ENCODE measurements at regions not wholly inside any gene's neighbourhood (a gene's known extent, or its start where the extent isn't known, plus 50 kb on each side); places are given as distances from the start of the nearest gene placed in this dataset.
A peak's percentile ranks its signal among the peaks of the same experiment; 100 is the strongest.

DNA sequence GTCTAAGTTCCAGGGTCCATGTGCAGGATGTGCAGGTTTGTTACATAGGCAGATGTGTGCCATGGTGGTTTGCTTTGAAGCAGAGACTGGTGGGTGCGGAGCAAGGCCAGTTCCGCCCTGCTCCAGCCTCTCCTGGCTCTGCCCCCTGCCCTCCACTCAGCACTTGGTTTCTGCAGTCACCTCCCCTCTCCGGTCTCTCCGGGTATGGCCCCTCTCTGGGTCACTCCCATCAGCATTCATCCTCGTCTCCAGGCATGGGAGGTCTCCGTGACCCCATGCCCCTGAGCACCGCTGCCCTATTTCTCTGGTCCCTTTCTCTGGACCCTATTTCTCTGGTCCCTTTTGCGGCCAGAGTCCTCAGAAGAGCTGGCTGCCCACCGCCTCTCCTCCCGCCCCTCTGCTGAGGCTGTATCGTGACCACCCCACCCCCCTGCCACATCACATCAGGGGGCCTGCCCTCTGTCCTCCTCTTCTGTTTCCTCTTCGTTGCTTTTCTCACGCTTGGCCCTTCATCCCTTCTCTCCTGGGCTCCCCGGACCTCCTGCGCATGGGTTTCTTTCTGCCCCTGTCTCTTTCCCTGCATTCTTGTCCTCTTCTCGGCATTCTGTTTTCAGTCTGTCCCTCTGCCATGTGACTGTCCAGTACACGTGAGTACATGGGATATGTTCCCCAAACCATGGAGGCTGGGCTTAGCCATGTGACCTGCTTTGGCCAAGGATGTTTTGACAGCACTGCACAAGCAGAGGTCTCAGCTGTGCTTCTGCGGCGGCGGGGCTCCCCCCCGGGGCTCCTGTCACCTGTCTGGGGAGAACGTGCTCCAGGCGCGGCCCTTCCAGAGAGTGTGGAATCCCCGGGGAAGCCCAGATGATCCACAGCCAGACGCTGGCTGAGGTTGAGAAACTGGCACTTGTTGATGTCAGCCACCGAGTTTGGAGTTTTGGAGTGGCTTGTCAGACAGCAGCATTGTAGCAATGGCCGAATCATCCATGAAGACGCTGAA lies 54.4 kb upstream of the C1orf174 start:
- Histone ChIP-seq H3K36me3 (replicated peaks; ENCODE audit: control insufficient read depth, insufficient read depth, low read length) (no peaks in the 10 kb centered on the region), H3K4me3 (ENCODE audit: insufficient read depth, low read depth, low read length) (no peak overlapping the region), H3K27me3 (ENCODE audit: control insufficient read depth, insufficient read depth, low read length) (no peaks in the 10 kb centered on the region)
- peak; percentile 68 for DNase-seq

GRCh38 chr1:3955196-3955772 lies 55.2 kb upstream of the C1orf174 start:
- peak; percentile 45 for DNase-seq
- H3K27me3 ChIP-seq (ENCODE audit: control insufficient read depth, insufficient read depth, low read length): no peaks in the 10 kb centered on the region
- no peaks in the 10 kb centered on the region for H3K36me3 ChIP-seq (replicated peaks; ENCODE audit: control insufficient read depth, insufficient read depth, low read length)
- H3K4me3 ChIP-seq (ENCODE audit: insufficient read depth, low read depth, low read length): no peak overlapping the region

DNA sequence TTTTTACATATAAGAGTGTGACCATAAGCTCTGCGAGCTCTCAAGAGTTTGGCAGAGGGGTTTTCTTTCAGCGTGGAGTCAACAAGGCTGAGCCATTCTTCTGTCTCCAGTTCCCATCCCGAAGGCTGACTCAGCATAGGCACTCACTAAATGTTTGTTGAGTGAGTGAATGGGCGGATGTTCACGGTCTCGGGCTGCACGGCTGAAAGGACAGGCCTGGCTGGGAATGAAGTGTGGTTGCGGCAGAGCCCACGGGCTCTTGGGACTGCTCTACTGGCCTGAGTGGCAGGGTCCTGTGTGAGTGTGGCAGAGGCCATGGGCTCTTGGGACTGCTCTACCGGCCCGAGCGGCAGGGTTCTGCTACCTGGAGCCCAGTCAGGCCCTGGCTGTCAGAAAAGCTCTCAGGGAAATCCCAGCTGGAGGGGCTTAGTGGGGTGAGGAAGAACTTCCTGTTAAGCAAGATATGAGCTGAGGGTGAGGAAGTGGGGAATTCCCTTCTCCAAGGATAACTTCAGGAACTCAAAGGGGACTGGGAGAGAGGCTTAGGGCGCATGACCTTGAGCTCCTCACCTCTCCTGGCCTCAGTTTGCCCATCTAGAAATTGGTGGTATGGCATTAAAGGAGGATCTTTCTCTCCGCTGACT lies 56.6 kb upstream of the C1orf174 start:
- DNase-seq: peak; percentile 37
- Histone ChIP-seq H3K27me3 (ENCODE audit: control insufficient read depth, insufficient read depth, low read length) (no peaks in the 10 kb centered on the region), H3K36me3 (replicated peaks; ENCODE audit: control insufficient read depth, insufficient read depth, low read length) (no peaks in the 10 kb centered on the region), H3K4me3 (ENCODE audit: insufficient read depth, low read depth, low read length) (no peak overlapping the region)

GRCh38 chr1:3959361-3959760 lies 59.3 kb upstream of the C1orf174 start:
- DNase-seq: no peak
- Histone ChIP-seq H3K4me3 (ENCODE audit: insufficient read depth, low read depth, low read length) (no peak overlapping the region), H3K27me3 (ENCODE audit: control insufficient read depth, insufficient read depth, low read length) (no peaks in the 10 kb centered on the region), H3K36me3 (replicated peaks; ENCODE audit: control insufficient read depth, insufficient read depth, low read length) (no peaks in the 10 kb centered on the region)

DNA sequence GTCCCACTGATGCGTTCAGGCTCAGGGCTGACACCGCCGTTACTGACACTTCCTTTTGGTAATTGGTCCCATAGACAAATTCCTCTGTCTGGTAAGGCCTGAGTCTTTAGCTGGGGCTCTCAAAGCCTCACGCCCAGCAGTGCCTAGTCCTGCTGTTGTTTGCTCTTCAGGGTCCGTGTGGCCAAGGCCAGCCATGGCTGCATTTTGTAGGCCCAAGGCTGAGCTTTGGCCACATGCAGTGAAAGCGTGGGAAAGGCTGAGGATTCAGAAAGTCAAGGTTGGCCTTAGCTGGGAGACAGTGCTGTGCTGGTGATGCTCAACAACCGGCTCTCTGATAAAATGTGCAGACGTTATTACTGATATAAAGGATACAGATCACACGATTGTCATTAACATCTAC lies 63.5 kb upstream of the C1orf174 start:
- no peaks in the 10 kb centered on the region for H3K36me3 ChIP-seq (replicated peaks; ENCODE audit: control insufficient read depth, insufficient read depth, low read length)
- H3K27me3 ChIP-seq (ENCODE audit: control insufficient read depth, insufficient read depth, low read length): no peaks in the 10 kb centered on the region
- no peak overlapping the region for H3K4me3 ChIP-seq (ENCODE audit: insufficient read depth, low read depth, low read length)
- no peak for DNase-seq

DNA sequence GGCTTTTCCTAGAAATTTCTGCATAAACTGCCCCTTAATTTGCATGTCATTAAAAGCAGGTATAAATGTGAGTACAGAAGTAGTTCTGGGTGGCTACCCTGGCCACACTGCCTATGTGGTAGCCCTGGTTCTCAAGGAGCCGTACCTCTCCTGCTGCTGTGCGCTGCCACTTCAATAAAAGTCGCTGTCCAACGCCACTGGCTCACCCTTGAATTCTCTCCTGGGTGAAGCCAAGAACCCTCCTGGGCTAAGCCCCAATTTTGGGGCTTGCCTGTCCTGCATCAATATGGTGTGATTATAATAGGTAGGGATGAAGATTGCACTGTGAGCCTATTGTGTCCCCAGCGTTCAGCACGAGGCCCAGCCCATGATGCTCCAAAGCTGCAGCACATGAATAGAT lies 65.6 kb upstream of the C1orf174 start:
- H3K4me3 ChIP-seq (ENCODE audit: insufficient read depth, low read depth, low read length): no peak overlapping the region
- DNase-seq: no peak
- no peaks in the 10 kb centered on the region for H3K36me3 ChIP-seq (replicated peaks; ENCODE audit: control insufficient read depth, insufficient read depth, low read length)
- H3K27me3 ChIP-seq (ENCODE audit: control insufficient read depth, insufficient read depth, low read length): no peaks in the 10 kb centered on the region

GRCh38 chr1:3968851-3969250 lies 68.8 kb upstream of the C1orf174 start:
- Histone ChIP-seq H3K4me3 (ENCODE audit: insufficient read depth, low read depth, low read length) (no peak overlapping the region), H3K27me3 (ENCODE audit: control insufficient read depth, insufficient read depth, low read length) (no peaks in the 10 kb centered on the region), H3K36me3 (replicated peaks; ENCODE audit: control insufficient read depth, insufficient read depth, low read length) (no peaks in the 10 kb centered on the region)
- peak; percentile 65 for DNase-seq

DNA sequence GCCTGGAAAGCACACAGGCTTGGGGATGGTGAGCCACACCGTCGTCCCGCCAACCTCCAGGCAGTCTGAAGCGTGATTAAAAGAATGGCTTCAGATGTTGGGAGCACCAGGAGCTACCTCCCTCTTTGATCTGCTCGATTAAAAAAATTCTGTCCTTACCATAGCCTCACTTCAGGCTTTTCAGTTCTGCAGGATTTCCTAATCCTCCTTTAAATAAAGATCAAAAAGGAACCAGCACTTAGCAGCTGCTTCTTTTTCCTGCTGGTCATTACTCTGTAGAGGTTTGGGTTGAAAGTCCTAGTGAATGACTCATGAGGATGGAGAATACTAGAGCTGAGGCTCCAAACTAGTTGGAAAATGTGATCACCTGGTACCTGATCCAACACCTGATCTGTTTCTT lies 71.9 kb upstream of the C1orf174 start:
- no peaks in the 10 kb centered on the region for H3K36me3 ChIP-seq (replicated peaks; ENCODE audit: control insufficient read depth, insufficient read depth, low read length)
- H3K27me3 ChIP-seq (ENCODE audit: control insufficient read depth, insufficient read depth, low read length): no peaks in the 10 kb centered on the region
- DNase-seq: no peak
- no peak overlapping the region for H3K4me3 ChIP-seq (ENCODE audit: insufficient read depth, low read depth, low read length)

GRCh38 chr1:3975903-3976630 lies 76.0 kb upstream of the C1orf174 start:
- no peak overlapping the region for H3K4me3 ChIP-seq (ENCODE audit: insufficient read depth, low read depth, low read length)
- no peak for DNase-seq
- no peaks in the 10 kb centered on the region for H3K27me3 ChIP-seq (ENCODE audit: control insufficient read depth, insufficient read depth, low read length)
- H3K36me3 ChIP-seq (replicated peaks; ENCODE audit: control insufficient read depth, insufficient read depth, low read length): no peaks in the 10 kb centered on the region

GRCh38 chr1:3976821-3977220 lies 76.7 kb upstream of the C1orf174 start:
- no peaks in the 10 kb centered on the region for H3K27me3 ChIP-seq (ENCODE audit: control insufficient read depth, insufficient read depth, low read length)
- H3K36me3 ChIP-seq (replicated peaks; ENCODE audit: control insufficient read depth, insufficient read depth, low read length): no peaks in the 10 kb centered on the region
- H3K4me3 ChIP-seq (ENCODE audit: insufficient read depth, low read depth, low read length): no peak overlapping the region
- peak; percentile 15 for DNase-seq

DNA sequence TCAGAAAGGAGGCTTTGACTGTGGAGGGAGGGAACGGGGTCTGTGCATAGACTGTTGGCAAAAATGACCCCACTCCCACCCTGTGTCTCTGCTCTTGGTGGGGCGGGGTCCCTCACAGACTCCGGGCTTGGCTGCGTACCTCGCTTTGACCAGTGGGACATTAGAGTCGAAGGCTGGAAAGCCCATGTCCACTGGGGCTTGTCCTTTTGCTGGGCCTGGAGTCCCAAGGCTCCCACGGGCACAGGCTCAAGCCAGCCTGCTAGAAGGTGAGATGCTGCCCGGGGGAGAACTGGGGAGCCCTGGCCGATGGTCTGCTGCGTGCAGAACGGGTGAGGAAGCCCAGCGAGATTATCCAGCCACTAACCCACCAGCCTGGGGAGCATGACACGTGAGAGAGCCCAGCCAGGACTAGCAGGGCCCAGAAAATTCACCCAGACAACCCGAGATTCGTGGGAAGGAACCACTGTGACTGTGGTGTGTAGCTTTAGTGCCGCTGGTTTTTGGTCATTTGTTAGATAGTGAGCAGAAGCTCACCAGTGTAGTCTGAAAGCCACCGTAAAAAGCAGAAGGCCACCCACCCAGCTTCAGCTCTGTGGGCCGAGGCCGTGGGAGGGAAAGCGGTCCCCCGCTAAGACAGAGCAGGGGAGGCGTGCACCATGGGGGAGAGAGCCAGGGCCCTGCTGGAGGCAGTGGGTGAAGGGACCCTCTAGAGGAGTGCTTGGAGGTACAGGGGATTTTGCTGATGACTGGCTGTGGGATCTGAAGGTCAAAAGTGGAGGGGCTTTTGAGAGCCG lies 78.3 kb upstream of the C1orf174 start:
- Histone ChIP-seq H3K36me3 (replicated peaks; ENCODE audit: control insufficient read depth, insufficient read depth, low read length) (no peaks in the 10 kb centered on the region), H3K27me3 (ENCODE audit: control insufficient read depth, insufficient read depth, low read length) (no peaks in the 10 kb centered on the region), H3K4me3 (ENCODE audit: insufficient read depth, low read depth, low read length) (no peak overlapping the region)
- peak; percentile 42 for DNase-seq

GRCh38 chr1:3978990-3979325 lies 78.9 kb upstream of the C1orf174 start:
- peak; percentile 46 for DNase-seq
- no peaks in the 10 kb centered on the region for H3K27me3 ChIP-seq (ENCODE audit: control insufficient read depth, insufficient read depth, low read length)
- H3K36me3 ChIP-seq (replicated peaks; ENCODE audit: control insufficient read depth, insufficient read depth, low read length): no peaks in the 10 kb centered on the region
- no peak overlapping the region for H3K4me3 ChIP-seq (ENCODE audit: insufficient read depth, low read depth, low read length)

- H3K36me3 ChIP-seq (replicated peaks; ENCODE audit: control insufficient read depth, insufficient read depth, low read length): no peaks in the 10 kb centered on the region
- no peak overlapping the region for H3K4me3 ChIP-seq (ENCODE audit: insufficient read depth, low read depth, low read length)
- peak; percentile 49 for DNase-seq
- H3K27me3 ChIP-seq (ENCODE audit: control insufficient read depth, insufficient read depth, low read length): no peaks in the 10 kb centered on the region
Measured at GRCh38 chr1:3981261-3981660, 81.2 kb upstream of the C1orf174 start.
